Stimulated activated naive CD8-positive, alpha-beta T cell treated with anti-CD3 and anti-CD28 coated beads, Interleukin-15, amount 100 ng/mL, for 72 hours (primary cell): ENCODE measurements at regions not wholly inside any gene's neighbourhood (a gene's known extent, or its start where the extent isn't known, plus 50 kb on each side); places are given as distances from the start of the nearest gene placed in this dataset.

Experiments
- ATAC-seq: fragments of 150-1000 bp; cut with Tn5 transposase; 2 replicates; pipeline ENCODE4 v1.10.0; 2021; ENCODE audit warnings: mild to moderate bottlenecking, moderate library complexity
- DNase-seq, 2 donors: peaks; one replicate each; pipeline ENCODE4 v3.0.0; 2021 to 2022
- H3K27ac Mint-ChIP-seq, 2 donors: one replicate each; pipeline ENCODE4 v1.8.0; 2022; ENCODE audit warnings: mild to moderate bottlenecking in 2 of 2, mixed read lengths in 2 of 2, moderate library complexity in 2 of 2
- H3K27me3 Mint-ChIP-seq: one replicate; pipeline ENCODE4 v1.8.0; 2022; ENCODE audit warnings: mixed read lengths
- H3K4me1 Mint-ChIP-seq: one replicate; pipeline ENCODE4 v1.8.0; 2022; ENCODE audit warnings: mild to moderate bottlenecking, mixed read lengths
- H3K4me3 Mint-ChIP-seq, 2 donors: one replicate each; pipeline ENCODE4 v1.8.0; 2022; ENCODE audit warnings: mild to moderate bottlenecking in 2 of 2, mixed read lengths in 2 of 2, moderate library complexity in 1 of 2
- H3K9me3 Mint-ChIP-seq, 2 donors: one replicate each; pipeline ENCODE4 v1.8.0; 2022; ENCODE audit warnings: mixed read lengths in 2 of 2

DNA sequence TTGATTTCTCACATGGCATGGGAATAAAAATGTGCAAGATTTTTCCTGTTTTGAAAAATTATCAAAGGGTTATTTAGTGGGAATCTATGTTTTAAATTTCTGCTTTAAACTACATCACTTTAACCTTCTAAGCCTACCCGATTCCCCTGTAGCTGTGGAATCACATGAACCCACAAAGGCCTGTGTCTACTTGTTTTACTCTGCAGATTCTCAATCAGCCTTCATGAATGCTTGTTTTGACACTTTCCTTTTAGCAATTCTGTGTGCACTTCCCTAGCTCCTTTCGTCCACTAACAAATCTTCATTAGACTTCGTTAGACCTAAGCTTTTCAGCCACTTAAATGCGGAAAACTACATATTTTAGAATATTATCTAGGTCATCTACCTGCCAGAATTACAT, 56.0 kb upstream of the C1orf21 start:
- DNase-seq (no peak), ATAC-seq (no peak)
- Mint-ChIP-seq H3K27me3 (peaks cover 8% of the 10 kb centered on the region), H3K9me3 (no peaks in the 10 kb centered on the region), H3K4me1 (no peaks in the 10 kb centered on the region), H3K4me3 (no peak overlapping the region), H3K27ac (no peak overlapping the region)
